Chondrocyte (in vitro differentiated cells): ENCODE measurements at regions not wholly inside any gene's neighbourhood (a gene's known extent, or its start where the extent isn't known, plus 50 kb on each side); places are given as distances from the start of the nearest gene placed in this dataset.

ENCODE experiments used
- DNase-seq: peaks from one replicate; pipeline ENCODE4 v3.0.0; 2021; ENCODE audit warnings: mixed read lengths, low spot score
- H3K27ac Mint-ChIP-seq: one replicate; pipeline ENCODE4 v1.8.0; 2021; ENCODE audit warnings: mild to moderate bottlenecking, moderate library complexity, mixed read lengths; ENCODE audit not compliant: unreplicated experiment
- H3K27me3 Mint-ChIP-seq: 2 replicates; pipeline ENCODE4 v1.8.0; 2021; ENCODE audit warnings: low read depth, mixed read lengths
- H3K36me3 Mint-ChIP-seq: 2 replicates; pipeline ENCODE4 v1.8.0; 2021; ENCODE audit warnings: low read depth, mixed read lengths
- H3K4me1 Mint-ChIP-seq: 2 replicates; pipeline ENCODE4 v1.8.0; 2021; ENCODE audit warnings: low read depth, mild to moderate bottlenecking, mixed read lengths
- H3K4me3 Mint-ChIP-seq: one replicate; pipeline ENCODE4 v1.8.0; 2021; ENCODE audit warnings: mild to moderate bottlenecking, moderate library complexity, mixed read lengths; ENCODE audit not compliant: unreplicated experiment
- H3K9me3 Mint-ChIP-seq: 2 replicates; pipeline ENCODE4 v1.8.0; 2021; ENCODE audit warnings: low read depth, mixed read lengths
- TF ChIP-seq, protein P1 (sequence below): fragments of 200-600 bp; sonication (generic); IDR thresholded peaks from 2 replicates; pipeline ENCODE4 v1.5.0; 2021; ENCODE audit warnings: antibody characterized with exemption, mild to moderate bottlenecking, moderate library complexity

DNA sequence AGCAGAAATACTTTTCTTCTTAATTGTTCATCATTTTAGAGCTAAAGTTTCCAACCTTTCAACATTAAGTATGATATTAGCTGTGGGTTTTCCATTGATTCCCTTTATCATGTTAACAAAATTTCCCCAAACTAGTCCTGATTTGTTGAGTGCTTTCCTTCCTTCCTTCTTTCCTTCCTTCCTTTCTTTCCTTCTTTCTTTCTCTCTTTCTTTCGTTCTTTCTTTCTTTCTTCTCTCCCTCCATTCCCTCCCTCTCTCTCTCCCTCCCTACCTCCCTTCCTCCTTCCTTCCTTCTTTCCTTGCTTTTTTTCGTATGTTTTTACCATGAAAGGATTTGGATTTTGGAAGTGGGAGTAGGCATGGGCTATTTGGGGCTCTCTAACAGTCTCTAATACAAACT is 133.5 kb downstream of the LMNTD1 start:
- DNase-seq, result no peak
- no peak overlapping the region for H3K4me3 Mint-ChIP-seq
- no peaks in the 10 kb centered on the region for H3K4me1 Mint-ChIP-seq
- H3K36me3 Mint-ChIP-seq, result no peaks in the 10 kb centered on the region
- no peaks in the 10 kb centered on the region for H3K9me3 Mint-ChIP-seq
- no peak overlapping the region for H3K27ac Mint-ChIP-seq
- TF ChIP-seq, protein P1, sequence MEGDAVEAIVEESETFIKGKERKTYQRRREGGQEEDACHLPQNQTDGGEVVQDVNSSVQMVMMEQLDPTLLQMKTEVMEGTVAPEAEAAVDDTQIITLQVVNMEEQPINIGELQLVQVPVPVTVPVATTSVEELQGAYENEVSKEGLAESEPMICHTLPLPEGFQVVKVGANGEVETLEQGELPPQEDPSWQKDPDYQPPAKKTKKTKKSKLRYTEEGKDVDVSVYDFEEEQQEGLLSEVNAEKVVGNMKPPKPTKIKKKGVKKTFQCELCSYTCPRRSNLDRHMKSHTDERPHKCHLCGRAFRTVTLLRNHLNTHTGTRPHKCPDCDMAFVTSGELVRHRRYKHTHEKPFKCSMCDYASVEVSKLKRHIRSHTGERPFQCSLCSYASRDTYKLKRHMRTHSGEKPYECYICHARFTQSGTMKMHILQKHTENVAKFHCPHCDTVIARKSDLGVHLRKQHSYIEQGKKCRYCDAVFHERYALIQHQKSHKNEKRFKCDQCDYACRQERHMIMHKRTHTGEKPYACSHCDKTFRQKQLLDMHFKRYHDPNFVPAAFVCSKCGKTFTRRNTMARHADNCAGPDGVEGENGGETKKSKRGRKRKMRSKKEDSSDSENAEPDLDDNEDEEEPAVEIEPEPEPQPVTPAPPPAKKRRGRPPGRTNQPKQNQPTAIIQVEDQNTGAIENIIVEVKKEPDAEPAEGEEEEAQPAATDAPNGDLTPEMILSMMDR, result no peak
- no peaks in the 10 kb centered on the region for H3K27me3 Mint-ChIP-seq

DNA sequence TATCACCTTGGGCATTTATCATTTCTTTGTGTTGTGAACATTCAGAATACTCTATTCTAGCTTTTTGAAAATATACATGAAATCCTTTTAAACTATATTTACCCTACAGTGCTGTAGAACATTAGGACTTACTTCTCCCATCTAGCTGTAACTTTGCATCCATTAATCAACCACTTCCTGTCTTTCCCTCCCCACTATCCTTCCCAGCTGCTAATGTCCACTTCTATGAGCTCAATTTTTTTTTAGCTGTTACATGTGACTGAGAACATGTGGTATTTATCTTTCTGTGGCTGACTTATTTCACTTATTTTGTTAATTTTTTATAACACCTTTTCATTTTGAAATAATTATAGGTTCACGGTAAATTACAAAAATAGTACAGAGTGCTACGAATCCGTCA is 136.0 kb downstream of the LMNTD1 start:
- H3K27me3 Mint-ChIP-seq, result no peaks in the 10 kb centered on the region
- no peak overlapping the region for H3K27ac Mint-ChIP-seq
- H3K9me3 Mint-ChIP-seq, result no peaks in the 10 kb centered on the region
- H3K36me3 Mint-ChIP-seq, result peaks cover 1% of the 10 kb centered on the region
- TF ChIP-seq, protein P1, result no peak
- no peaks in the 10 kb centered on the region for H3K4me1 Mint-ChIP-seq
- no peak overlapping the region for H3K4me3 Mint-ChIP-seq
- no peak for DNase-seq

DNA sequence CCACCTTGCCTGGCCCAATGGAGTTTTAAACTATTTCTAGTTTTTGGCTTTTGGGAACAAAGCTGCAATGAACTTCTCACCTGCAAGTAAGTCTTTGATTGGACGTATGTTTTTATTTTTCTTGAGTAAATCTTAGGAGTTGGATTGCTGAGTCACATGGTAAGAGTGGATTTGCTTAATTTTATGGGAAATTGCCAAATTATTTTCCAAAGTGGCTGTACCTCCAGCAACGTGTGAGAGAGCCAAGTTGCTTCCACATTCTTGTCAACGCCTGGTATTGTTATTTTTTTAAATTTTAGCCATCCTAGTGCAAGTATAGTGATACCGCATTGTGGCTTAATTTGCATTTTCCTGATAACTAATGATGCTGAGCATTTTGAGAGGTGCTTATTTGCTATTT is 136.6 kb downstream of the LMNTD1 start:
- TF ChIP-seq, protein P1, result no peak
- no peaks in the 10 kb centered on the region for H3K9me3 Mint-ChIP-seq
- peaks cover 1% of the 10 kb centered on the region for H3K36me3 Mint-ChIP-seq
- no peak overlapping the region for H3K27ac Mint-ChIP-seq
- H3K27me3 Mint-ChIP-seq, result no peaks in the 10 kb centered on the region
- DNase-seq, result no peak
- H3K4me3 Mint-ChIP-seq, result no peak overlapping the region
- no peaks in the 10 kb centered on the region for H3K4me1 Mint-ChIP-seq

DNA sequence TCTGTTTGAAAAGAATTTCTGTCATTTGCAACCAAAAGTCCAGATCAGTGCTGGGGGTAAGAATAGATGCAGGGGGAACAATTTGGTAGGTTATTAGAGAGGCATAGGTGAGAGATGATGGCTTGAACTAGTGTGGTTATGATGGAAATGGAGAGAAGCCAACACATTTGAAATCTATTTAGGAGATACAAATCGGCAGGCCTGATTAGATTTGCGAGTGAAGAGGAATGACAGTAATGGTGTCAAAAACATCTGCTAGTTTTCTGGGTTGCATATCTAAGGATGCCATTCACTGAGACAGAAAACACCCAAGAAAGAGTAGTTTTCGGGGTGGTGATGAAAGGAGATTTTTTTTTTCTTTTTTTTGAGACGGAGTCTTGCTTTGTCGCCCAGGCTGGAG is 138.1 kb downstream of the LMNTD1 start:
- TF ChIP-seq, protein P1, result no peak

DNA sequence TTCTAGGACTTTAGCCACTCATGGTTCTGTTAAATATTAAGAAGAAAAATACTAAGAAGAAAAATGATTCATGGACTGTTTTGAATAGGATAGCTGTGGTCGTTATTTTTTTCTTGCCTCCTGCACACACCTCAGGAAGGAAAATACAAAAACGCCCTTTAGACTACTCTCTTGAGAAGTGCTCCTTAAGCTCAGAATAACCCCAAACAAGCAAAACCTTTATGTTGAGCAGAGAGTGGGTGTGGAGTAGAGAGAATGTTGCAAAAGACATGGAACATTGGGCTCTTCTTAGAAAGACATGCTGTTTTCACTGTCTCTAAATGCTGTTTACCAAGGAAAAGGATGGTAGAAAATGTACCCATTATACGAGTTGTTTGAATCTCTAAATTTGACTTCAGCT is 140.3 kb downstream of the LMNTD1 start:
- DNase-seq, result no peak
- no peaks in the 10 kb centered on the region for H3K27me3 Mint-ChIP-seq
- peaks cover 1% of the 10 kb centered on the region for H3K36me3 Mint-ChIP-seq
- H3K4me3 Mint-ChIP-seq, result no peak overlapping the region
- H3K4me1 Mint-ChIP-seq, result no peaks in the 10 kb centered on the region
- H3K9me3 Mint-ChIP-seq, result peaks cover 3% of the 10 kb centered on the region
- H3K27ac Mint-ChIP-seq, result no peak overlapping the region
- TF ChIP-seq, protein P1, result no peak

More for the DNA sequence above, 138.1 kb downstream of the LMNTD1 start:
- Mint-ChIP-seq H3K27me3 (no peaks in the 10 kb centered on the region), H3K4me1 (no peaks in the 10 kb centered on the region), H3K4me3 (no peak overlapping the region), H3K36me3 (peaks cover 1% of the 10 kb centered on the region), H3K27ac (no peak overlapping the region), H3K9me3 (peaks cover 2% of the 10 kb centered on the region)
- no peak for DNase-seq
